Endodermal cell (in vitro differentiated cells): ENCODE measurements at regions not wholly inside any gene's neighbourhood (a gene's known extent, or its start where the extent isn't known, plus 50 kb on each side); places are given as distances from the start of the nearest gene placed in this dataset.

ENCODE experiments used
- DNase-seq: peaks from one replicate; pipeline ENCODE4 v3.0.0-alpha.2; 2017
- H3K27ac ChIP-seq: 2 replicates; pipeline ENCODE4 v1.5.1; 2013; ENCODE audit warnings: mild to moderate bottlenecking, low read depth, low read length, moderate library complexity
- H3K27me3 ChIP-seq: 2 replicates; pipeline ENCODE4 v1.6.1; 2013; ENCODE audit warnings: mild to moderate bottlenecking, low read length, moderate library complexity; ENCODE audit not compliant: insufficient read depth, control insufficient read depth, poor library complexity, severe bottlenecking
- H3K36me3 ChIP-seq: 2 replicates; pipeline ENCODE4 v1.7.0; 2013; ENCODE audit warnings: mild to moderate bottlenecking, low read length, moderate library complexity; ENCODE audit not compliant: control insufficient read depth, insufficient read depth
- H3K4me1 ChIP-seq: one replicate; pipeline ENCODE4 v1.7.0; 2013; ENCODE audit warnings: low read length; ENCODE audit not compliant: control insufficient read depth, insufficient read depth
- H3K4me3 ChIP-seq: 2 replicates; pipeline ENCODE4 v1.5.1; 2013; ENCODE audit warnings: mild to moderate bottlenecking, low read length, moderate library complexity
- H3K9ac ChIP-seq: 2 replicates; pipeline ENCODE4 v1.6.1; 2013; ENCODE audit warnings: mild to moderate bottlenecking, low read length, moderate library complexity; ENCODE audit not compliant: poor library complexity, severe bottlenecking; ENCODE audit errors: extremely low read depth
- H3K9me3 ChIP-seq: 2 replicates; pipeline ENCODE4 v1.6.1; 2013; ENCODE audit warnings: mild to moderate bottlenecking, low read length, moderate library complexity; ENCODE audit not compliant: control insufficient read depth
- H3K27ac Mint-ChIP-seq: 2 replicates; pipeline ENCODE4 v1.8.0; 2020; ENCODE audit warnings: mixed read lengths
- H3K27me3 Mint-ChIP-seq: 2 replicates; pipeline ENCODE4 v1.8.0; 2021; ENCODE audit warnings: mild to moderate bottlenecking, mixed read lengths; ENCODE audit not compliant: insufficient read depth
- H3K36me3 Mint-ChIP-seq: 2 replicates; pipeline ENCODE4 v1.8.0; 2020; ENCODE audit warnings: low read depth, mixed read lengths
- H3K4me1 Mint-ChIP-seq: 2 replicates; pipeline ENCODE4 v1.8.0; 2020; ENCODE audit warnings: mixed read lengths
- H3K4me3 Mint-ChIP-seq: 2 replicates; pipeline ENCODE4 v1.8.0; 2020; ENCODE audit warnings: mild to moderate bottlenecking, moderate library complexity, mixed read lengths
- H3K9me3 Mint-ChIP-seq: 2 replicates; pipeline ENCODE4 v1.8.0; 2020; ENCODE audit warnings: mild to moderate bottlenecking, mixed read lengths
- WGBS, 2 experiments: methylation state at CpG; one replicate each; pipeline versions ENCODE4 v1.1.5 to v1.1.7; 2013; ENCODE audit warnings: missing lambda C conversion rate in 2 of 2, mixed read lengths in 1 of 2; ENCODE audit not compliant: insufficient coverage in 1 of 2, insufficient read length in 1 of 2; 5-methylcytosine and 5-hydroxymethylcytosine counted together
- TF ChIP-seq, protein P1 (sequence below): fragments of 200-600 bp; sonication (generic); conservative IDR thresholded peaks from 2 replicates; pipeline ENCODE4 v1.5.0; 2021; ENCODE audit warnings: antibody characterized with exemption, mild to moderate bottlenecking

GRCh38 chr16:14018851-14019250, 52.3 kb upstream of the MRTFB start:
- Mint-ChIP-seq H3K9me3 (no peaks in the 10 kb centered on the region), H3K4me1 (peaks cover 16% of the 10 kb centered on the region), H3K36me3 (no peaks in the 10 kb centered on the region), H3K4me3 (no peak overlapping the region), H3K27ac (no peak overlapping the region), H3K27me3 (peaks cover 2% of the 10 kb centered on the region)
- TF ChIP-seq, protein P1, sequence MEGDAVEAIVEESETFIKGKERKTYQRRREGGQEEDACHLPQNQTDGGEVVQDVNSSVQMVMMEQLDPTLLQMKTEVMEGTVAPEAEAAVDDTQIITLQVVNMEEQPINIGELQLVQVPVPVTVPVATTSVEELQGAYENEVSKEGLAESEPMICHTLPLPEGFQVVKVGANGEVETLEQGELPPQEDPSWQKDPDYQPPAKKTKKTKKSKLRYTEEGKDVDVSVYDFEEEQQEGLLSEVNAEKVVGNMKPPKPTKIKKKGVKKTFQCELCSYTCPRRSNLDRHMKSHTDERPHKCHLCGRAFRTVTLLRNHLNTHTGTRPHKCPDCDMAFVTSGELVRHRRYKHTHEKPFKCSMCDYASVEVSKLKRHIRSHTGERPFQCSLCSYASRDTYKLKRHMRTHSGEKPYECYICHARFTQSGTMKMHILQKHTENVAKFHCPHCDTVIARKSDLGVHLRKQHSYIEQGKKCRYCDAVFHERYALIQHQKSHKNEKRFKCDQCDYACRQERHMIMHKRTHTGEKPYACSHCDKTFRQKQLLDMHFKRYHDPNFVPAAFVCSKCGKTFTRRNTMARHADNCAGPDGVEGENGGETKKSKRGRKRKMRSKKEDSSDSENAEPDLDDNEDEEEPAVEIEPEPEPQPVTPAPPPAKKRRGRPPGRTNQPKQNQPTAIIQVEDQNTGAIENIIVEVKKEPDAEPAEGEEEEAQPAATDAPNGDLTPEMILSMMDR, result peak; percentile 59
- no peak overlapping the region for H3K27ac ChIP-seq
- H3K27me3 ChIP-seq, result no peaks in the 10 kb centered on the region
- H3K36me3 ChIP-seq, result no peaks in the 10 kb centered on the region
- H3K4me3 ChIP-seq, result no peak overlapping the region
- 86 to 90% methylated on average over 2 to 4 of the region's 4 CpGs for whole genome bisulfite sequencing, 2 experiments
- H3K9ac ChIP-seq, result no peak overlapping the region
- no peaks in the 10 kb centered on the region for H3K9me3 ChIP-seq
- DNase-seq, result peak; percentile 70
- H3K4me1 ChIP-seq, result peaks cover 6% of the 10 kb centered on the region

- Histone ChIP-seq H3K27me3 (no peaks in the 10 kb centered on the region), H3K9me3 (no peaks in the 10 kb centered on the region), H3K4me3 (no peak overlapping the region), H3K27ac (no peak overlapping the region), H3K9ac (no peak overlapping the region), H3K36me3 (no peaks in the 10 kb centered on the region), H3K4me1 (peaks cover 6% of the 10 kb centered on the region)
- Mint-ChIP-seq H3K4me1 (peaks cover 9% of the 10 kb centered on the region), H3K4me3 (no peak overlapping the region), H3K36me3 (no peaks in the 10 kb centered on the region), H3K9me3 (no peaks in the 10 kb centered on the region), H3K27me3 (peaks cover 2% of the 10 kb centered on the region), H3K27ac (no peak overlapping the region)
- no peak for DNase-seq
- TF ChIP-seq, protein P1, result no peak
- 96 to 100% methylated on average over 2 of the region's 2 CpGs for WGBS, 2 experiments
Observed at GRCh38 chr16:14020141-14020540, 51.0 kb upstream of the MRTFB start.
